IMR-90 (cell line): ENCODE measurements at regions not wholly inside any gene's neighbourhood (a gene's known extent, or its start where the extent isn't known, plus 50 kb on each side); places are given as distances from the start of the nearest gene placed in this dataset.

ENCODE experiments used
- ATAC-seq: fragments of 200-7000 bp; cut with Tn5 transposase; 2 replicates; pipeline ENCODE4 v1.9.1; 2020; ENCODE audit warnings: low read depth, mild to moderate bottlenecking, moderate library complexity
- BruUV-seq: library from RNA; stranded (reverse); fragments of 400-500 nt; replicated peaks from 2 replicates; lab custom pipeline; 2021; lab: Mats Ljungman, UMichigan
- CTCF ChIA-PET: fragments of 300-600 bp; formaldehyde crosslinking; extraction: SDS; loops from one replicate; lab custom pipeline; 2021; ENCODE audit warnings: antibody characterized with exemption; lab: Yijun Ruan, JAX
- POLR2A ChIA-PET: fragments of 300-600 bp; sonication (Branson Sonifier 250); formaldehyde crosslinking; loops from one replicate; lab custom pipeline; 2022; ENCODE audit warnings: antibody characterized with exemption; ENCODE audit not compliant: unreplicated experiment; lab: Charles Lee
- DNase-seq: peaks from one replicate; pipeline ENCODE4 v3.0.0; 2013
- H2AFZ ChIP-seq: replicated peaks from 2 replicates; pipeline ENCODE3; 2013; ENCODE audit warnings: low read length, mild to moderate bottlenecking; ENCODE audit not compliant: poor library complexity
- H2AK5ac ChIP-seq: 2 replicates; pipeline ENCODE4 v1.6.1; 2013; ENCODE audit warnings: low read depth, low read length, inconsistent platforms
- H2AK9ac ChIP-seq: replicated peaks from 2 replicates; pipeline ENCODE3; 2013; ENCODE audit warnings: mild to moderate bottlenecking, low read depth, low read length, moderate library complexity; ENCODE audit not compliant: poor library complexity
- H2BK120ac ChIP-seq: 2 replicates; pipeline ENCODE4 v1.6.1; 2013; ENCODE audit warnings: low read depth, low read length, inconsistent platforms
- H2BK15ac ChIP-seq: 3 replicates; pipeline ENCODE4 v1.6.1; 2013; ENCODE audit warnings: low read depth, low read length, inconsistent platforms
- H2BK20ac ChIP-seq: 2 replicates; pipeline ENCODE4 v1.6.1; 2013; ENCODE audit warnings: low read depth, mild to moderate bottlenecking, inconsistent platforms, low read length, moderate library complexity
- H2BK5ac ChIP-seq: 2 replicates; pipeline ENCODE4 v1.6.1; 2013; ENCODE audit warnings: mild to moderate bottlenecking, low read depth, low read length, inconsistent platforms; ENCODE audit not compliant: poor library complexity, severe bottlenecking
- H3K14ac ChIP-seq: replicated peaks from 2 replicates; pipeline ENCODE4 v1.6.1; 2013; ENCODE audit warnings: low read depth, low read length, inconsistent platforms
- H3K18ac ChIP-seq: 2 replicates; pipeline ENCODE4 v1.6.1; 2013; ENCODE audit warnings: low read depth, low read length, control low read depth
- H3K23ac ChIP-seq: 2 replicates; pipeline ENCODE4 v1.6.1; 2013; ENCODE audit warnings: low read depth, low read length, inconsistent platforms
- H3K27ac ChIP-seq: 2 replicates; pipeline ENCODE4 v1.5.1; 2013; ENCODE audit warnings: mild to moderate bottlenecking, control low read depth, low read length; ENCODE audit not compliant: insufficient read depth
- H3K27me3 ChIP-seq: 2 replicates; pipeline ENCODE4 v1.6.1; 2013; ENCODE audit warnings: low read length; ENCODE audit not compliant: control insufficient read depth, insufficient read depth
- H3K36me3 ChIP-seq: 2 replicates; pipeline ENCODE4 v1.6.1; 2013; ENCODE audit warnings: low read length, mixed read lengths; ENCODE audit not compliant: control insufficient read depth, insufficient read depth
- H3K4ac ChIP-seq: 2 replicates; pipeline ENCODE4 v1.6.1; 2013; ENCODE audit warnings: low read depth, low read length, inconsistent platforms
- H3K4me1 ChIP-seq: 2 replicates; pipeline ENCODE4 v1.6.1; 2013; ENCODE audit warnings: low read length, mixed read lengths; ENCODE audit not compliant: control insufficient read depth, insufficient read depth
- H3K4me2 ChIP-seq: 2 replicates; pipeline ENCODE4 v1.6.1; 2013; ENCODE audit warnings: low read depth, mild to moderate bottlenecking, control low read depth, low read length, moderate library complexity
- H3K4me3 ChIP-seq: 2 replicates; pipeline ENCODE4 v1.5.1; 2013; ENCODE audit warnings: low read depth, mild to moderate bottlenecking, control low read depth, low read length, moderate library complexity; ENCODE audit not compliant: insufficient read depth
- H3K56ac ChIP-seq: 2 replicates; pipeline ENCODE4 v1.6.1; 2013; ENCODE audit warnings: low read length, inconsistent platforms; ENCODE audit not compliant: insufficient read depth; ENCODE audit errors: extremely low read depth
- H3K79me1 ChIP-seq, 2 experiments: 2 replicates each; pipeline ENCODE4 v1.6.1; 2013; ENCODE audit warnings: low read length in 2 of 2, inconsistent platforms in 1 of 2, low read depth in 1 of 2
- H3K9ac ChIP-seq: 2 replicates; pipeline ENCODE4 v1.6.1; 2013; ENCODE audit warnings: low read depth, low read length, control low read depth
- H3K9me1 ChIP-seq: 2 replicates; pipeline ENCODE4 v1.6.1; 2013; ENCODE audit warnings: low read length, inconsistent platforms; ENCODE audit not compliant: insufficient read depth
- H3K9me3 ChIP-seq: 2 replicates; pipeline ENCODE4 v1.6.1; 2013; ENCODE audit warnings: low read length; ENCODE audit not compliant: control insufficient read depth, insufficient read depth
- H4K20me1 ChIP-seq: 2 replicates; pipeline ENCODE4 v1.6.1; 2013; ENCODE audit warnings: low read length, inconsistent platforms; ENCODE audit not compliant: insufficient read depth
- H4K5ac ChIP-seq: 2 replicates; pipeline ENCODE4 v1.6.1; 2013; ENCODE audit warnings: mild to moderate bottlenecking, low read depth, low read length, control low read depth
- H4K8ac ChIP-seq, 2 experiments: 2 replicates each; pipeline ENCODE4 v1.6.1; 2013; ENCODE audit warnings: low read depth in 2 of 2, low read length in 2 of 2, control low read depth in 1 of 2, inconsistent platforms in 1 of 2
- H4K91ac ChIP-seq: 2 replicates; pipeline ENCODE4 v1.6.1; 2013; ENCODE audit warnings: low read depth, low read length, inconsistent platforms; ENCODE audit not compliant: insufficient read depth
- CHD1 ChIP-seq: IDR thresholded peaks from 2 replicates; pipeline ENCODE4 v1.6.1; 2012; ENCODE audit warnings: low read depth, low read length, improper control_type of control experiment
- MAZ ChIP-seq: IDR thresholded peaks from 2 replicates; pipeline ENCODE4 v1.6.1; 2012; ENCODE audit warnings: low read depth, mild to moderate bottlenecking, low read length, improper control_type of control experiment, moderate library complexity, borderline replicate concordance
- USF2 ChIP-seq: fragments of 150-350 bp; IDR thresholded peaks from 2 replicates; pipeline ENCODE4 v1.6.1; 2017; ENCODE audit warnings: mild to moderate bottlenecking, antibody characterized with exemption, low read length, low read depth
- WGBS, 2 experiments: methylation state at CpG; one replicate each; pipeline versions ENCODE4 v1.1.5 to v1.1.7; 2013; ENCODE audit warnings: missing lambda C conversion rate in 2 of 2; ENCODE audit not compliant: insufficient read length in 1 of 2; ENCODE audit errors: extremely low coverage in 2 of 2; 5-methylcytosine and 5-hydroxymethylcytosine counted together
- dilution Hi-C: fragments of 300-500 bp; cut with HindIII; formaldehyde crosslinking; loops from one replicate; pipeline ENCODE4 v1.14.3; 2018; ENCODE audit warnings: low sequenced_read_pairs; ENCODE audit not compliant: unreplicated experiment
- in situ Hi-C: fragments of 300-500 bp; cut with MboI; formaldehyde crosslinking; loops from 3 replicates; pipeline ENCODE4 v1.14.3; 2019; ENCODE audit warnings: low sequenced_read_pairs, inconsistent platforms, mixed read lengths
- intact Hi-C: fragments of 100-400 bp; cut with micrococcal nuclease; formaldehyde crosslinking; loops from 2 replicates; pipeline ENCODE4 v1.10.0; 2022

GRCh38 chr1:238239343-238239742, 348.6 kb upstream of the ZP4 start:
- no peak for ATAC-seq
- no peak overlapping the region for H2BK5ac ChIP-seq
- no CpG with 5 or more reads among the region's 5 CpGs for WGBS, 2 experiments
- no peak overlapping the region for H3K9ac ChIP-seq
- H3K9me3 ChIP-seq = peaks cover 7% of the 10 kb centered on the region
- H4K20me1 ChIP-seq = no peaks in the 10 kb centered on the region
- BruUV-seq = no TSS peak
- H3K9me1 ChIP-seq = no peaks in the 10 kb centered on the region
- dilution Hi-C loops = no loop called here
- no peak overlapping the region for H2BK120ac ChIP-seq
- H3K36me3 ChIP-seq = no peaks in the 10 kb centered on the region
- H4K5ac ChIP-seq = no peak overlapping the region
- H3K4me1 ChIP-seq = no peaks in the 10 kb centered on the region
- ChIA-PET CTCF (interaction anchor here (0.6 kb wide), 1 partner anchor 331 kb away, joined by 6 read pairs; no protein-coding TSS in a partner anchor), POLR2A (no interaction called here)
- H3K56ac ChIP-seq = no peak overlapping the region
- H2AFZ ChIP-seq = no peak overlapping the region
- H3K23ac ChIP-seq = no peak overlapping the region
- in situ Hi-C loops = no loop called here
- H3K18ac ChIP-seq = no peak overlapping the region
- no peak overlapping the region for H2BK15ac ChIP-seq
- H3K27ac ChIP-seq = no peak overlapping the region
- no peak overlapping the region for H2AK5ac ChIP-seq
- no peak overlapping the region for H2AK9ac ChIP-seq
- no peak overlapping the region for H3K4ac ChIP-seq
- TF ChIP-seq CHD1 = no peak
- TF ChIP-seq MAZ = no peak
- no peak for TF ChIP-seq USF2
- no peak for DNase-seq
- H4K91ac ChIP-seq = no peak overlapping the region
- intact Hi-C loops = no loop called here
- no peak overlapping the region for H3K4me3 ChIP-seq
- no peak overlapping the region for H4K8ac ChIP-seq
- H3K14ac ChIP-seq = no peak overlapping the region
- no peaks in the 10 kb centered on the region for H3K27me3 ChIP-seq
- H3K79me1 ChIP-seq = no peaks in the 10 kb centered on the region
- H2BK20ac ChIP-seq = no peak overlapping the region
- no peak overlapping the region for H3K4me2 ChIP-seq
